ENCODE measurements at regions not wholly inside any gene's neighbourhood (a gene's known extent, or its start where the extent isn't known, plus 50 kb on each side); places are given as distances from the start of the nearest gene placed in this dataset.

- Histone ChIP-seq H3K79me2 (ENCODE audit: control insufficient read depth, low read length) (peaks cover 39% of the 10 kb centered on the region), H4K20me1 (ENCODE audit: control insufficient read depth, insufficient read depth, low read depth, low read length) (0 out of 2 replicates have a peak, but pooled peaks cover 4% of the 10 kb centered on the region)
- TF ChIP-seq EZH2phosphoT487 (IDR thresholded peaks at IDR 0.05; ENCODE audit: borderline replicate concordance, low read length): no peak
- no peak for TF ChIP-seq CTCF (IDR thresholded peaks at IDR 0.05; ENCODE audit: low read depth, low read length, poor library complexity, severe bottlenecking)
These were observed 138.9 kb downstream of the HAUS1 start for GRCh38 chr18:46243095-46243494.

GRCh38 chr18:46243673-46244072 lies 139.5 kb downstream of the HAUS1 start:
- no peaks in the 10 kb centered on the region for H3K9me2 ChIP-seq (replicated peaks; ENCODE audit: control insufficient read depth, low read length)
- peaks cover 43% of the 10 kb centered on the region for H3K79me2 ChIP-seq (ENCODE audit: control insufficient read depth, low read length)
- TF ChIP-seq EZH2phosphoT487 (IDR thresholded peaks at IDR 0.05; ENCODE audit: borderline replicate concordance, low read length): no peak
- TF ChIP-seq CTCF (IDR thresholded peaks at IDR 0.05; ENCODE audit: low read depth, low read length, poor library complexity, severe bottlenecking): no peak
- H3K9me3 ChIP-seq (ENCODE audit: control insufficient read depth, insufficient read depth, low read length): no peaks in the 10 kb centered on the region
- H3K27me3 ChIP-seq (ENCODE audit: control insufficient read depth, low read length): no peaks in the 10 kb centered on the region
- H4K20me1 ChIP-seq (ENCODE audit: control insufficient read depth, insufficient read depth, low read depth, low read length): 0 out of 2 replicates have a peak, but pooled peaks cover 4% of the 10 kb centered on the region
- no peak overlapping the region for H3K27ac ChIP-seq (ENCODE audit: low read depth, low read length)
- H3K4me1 ChIP-seq (ENCODE audit: control insufficient read depth, low read length): peaks cover 4% of the 10 kb centered on the region; the same call in 1 of the 2 replicates
- no peak overlapping the region for H3K4me2 ChIP-seq (ENCODE audit: low read length)
- H3F3A ChIP-seq (ENCODE audit: control insufficient read depth, insufficient read depth): no peaks in the 10 kb centered on the region
- no peak overlapping the region for H3K4me3 ChIP-seq (ENCODE audit: low read length)
- H3K36me3 ChIP-seq (ENCODE audit: control insufficient read depth, low read length): 0 out of 2 replicates have a peak, but pooled peaks cover 3% of the 10 kb centered on the region

More at GRCh38 chr18:46243095-46243494, 138.9 kb downstream of the HAUS1 start:
- Histone ChIP-seq H3K9me3 (ENCODE audit: control insufficient read depth, insufficient read depth, low read length) (no peaks in the 10 kb centered on the region), H3K27me3 (ENCODE audit: control insufficient read depth, low read length) (no peaks in the 10 kb centered on the region), H3F3A (ENCODE audit: control insufficient read depth, insufficient read depth) (no peaks in the 10 kb centered on the region), H3K27ac (ENCODE audit: low read depth, low read length) (no peak overlapping the region), H3K36me3 (ENCODE audit: control insufficient read depth, low read length) (0 out of 2 replicates have a peak, but pooled peaks cover 3% of the 10 kb centered on the region), H3K9me2 (replicated peaks; ENCODE audit: control insufficient read depth, low read length) (no peaks in the 10 kb centered on the region), H3K4me2 (ENCODE audit: low read length) (no peak overlapping the region), H3K4me1 (ENCODE audit: control insufficient read depth, low read length) (0 out of 2 replicates have a peak, but pooled peaks cover 2% of the 10 kb centered on the region), H3K4me3 (ENCODE audit: low read length) (no peak overlapping the region)

DNA sequence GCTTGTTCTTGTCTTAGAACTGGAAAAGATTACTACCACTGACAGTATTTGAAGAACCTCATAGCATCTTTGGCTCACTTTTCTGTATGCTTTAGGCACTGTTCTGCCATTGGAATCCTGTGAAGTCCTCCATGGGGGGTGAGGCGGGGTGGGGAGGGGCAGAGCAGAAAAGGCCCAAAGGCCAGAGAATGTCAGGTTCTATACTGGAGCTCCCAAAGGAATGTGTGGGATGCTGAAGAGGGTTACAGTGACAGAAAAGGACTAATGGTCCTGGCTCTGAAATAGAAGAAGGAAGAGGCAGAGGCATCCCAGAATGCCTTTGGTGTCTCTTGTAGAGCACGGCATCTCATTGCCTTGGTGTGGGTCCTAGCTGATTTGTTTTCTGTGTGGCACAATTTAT lies 141.9 kb downstream of the HAUS1 start:
- Histone ChIP-seq H3K79me2 (ENCODE audit: control insufficient read depth, low read length) (peaks cover 60% of the 10 kb centered on the region), H4K20me1 (ENCODE audit: control insufficient read depth, insufficient read depth, low read depth, low read length) (no peaks in the 10 kb centered on the region), H3K9me3 (ENCODE audit: control insufficient read depth, insufficient read depth, low read length) (no peaks in the 10 kb centered on the region), H3K9me2 (replicated peaks; ENCODE audit: control insufficient read depth, low read length) (no peaks in the 10 kb centered on the region), H3K4me2 (ENCODE audit: low read length) (no peak overlapping the region), H3K36me3 (ENCODE audit: control insufficient read depth, low read length) (peaks cover 8% of the 10 kb centered on the region), H3F3A (ENCODE audit: control insufficient read depth, insufficient read depth) (peaks cover 9% of the 10 kb centered on the region), H3K4me3 (ENCODE audit: low read length) (no peak overlapping the region), H3K4me1 (ENCODE audit: control insufficient read depth, low read length) (peaks cover 27% of the 10 kb centered on the region), H3K27ac (ENCODE audit: low read depth, low read length) (no peak overlapping the region), H3K27me3 (ENCODE audit: control insufficient read depth, low read length) (no peaks in the 10 kb centered on the region)
- no peak for TF ChIP-seq EZH2phosphoT487 (IDR thresholded peaks at IDR 0.05; ENCODE audit: borderline replicate concordance, low read length)
- no peak for TF ChIP-seq CTCF (IDR thresholded peaks at IDR 0.05; ENCODE audit: low read depth, low read length, poor library complexity, severe bottlenecking)

All from DOHH2 (cell line).